ENCODE measurements at regions not wholly inside any gene's neighbourhood (a gene's known extent, or its start where the extent isn't known, plus 50 kb on each side); places are given as distances from the start of the nearest gene placed in this dataset.

- no peak overlapping the region for H3K4me2 ChIP-seq
- no peaks in the 10 kb centered on the region for H3K27me3 ChIP-seq (ENCODE audit: insufficient read depth, low read depth)
- H4K20me1 ChIP-seq (ENCODE audit: insufficient read depth) = no peaks in the 10 kb centered on the region
- H3K4me3 ChIP-seq = no peak overlapping the region
- H3F3A ChIP-seq (ENCODE audit: insufficient read depth, low read depth) = no peaks in the 10 kb centered on the region
- no peak for DNase-seq
- no peaks in the 10 kb centered on the region for H3K4me1 ChIP-seq (replicated peaks; ENCODE audit: insufficient read depth)
- TF ChIP-seq EZH2 (IDR thresholded peaks at IDR 0.05; ENCODE audit: low read depth) = no peak
- TF ChIP-seq CTCF (conservative IDR thresholded peaks at IDR 0.05) = no peak
- intact Hi-C loops (cut with micrococcal nuclease; ENCODE audit: unreplicated experiment) = no loop called here
- ChIA-PET CTCF (no interaction called here), POLR2A (ENCODE audit: unreplicated experiment) (no interaction called here)
- H3K79me2 ChIP-seq (ENCODE audit: low read depth) = no peaks in the 10 kb centered on the region
- no peak overlapping the region for H3K27ac ChIP-seq
- no peaks in the 10 kb centered on the region for H3K9me3 ChIP-seq (ENCODE audit: insufficient read depth, low read depth)
- H3K36me3 ChIP-seq (ENCODE audit: low read depth) = no peaks in the 10 kb centered on the region
- no TSS peak for BruUV-seq (replicated peaks)
- no peaks in the 10 kb centered on the region for H3K9me2 ChIP-seq (ENCODE audit: insufficient read depth)
- no peak overlapping the region for H2AFZ ChIP-seq
Measured at GRCh38 chr3:19052874-19053273, 95.4 kb upstream of the KCNH8 start.

DNA sequence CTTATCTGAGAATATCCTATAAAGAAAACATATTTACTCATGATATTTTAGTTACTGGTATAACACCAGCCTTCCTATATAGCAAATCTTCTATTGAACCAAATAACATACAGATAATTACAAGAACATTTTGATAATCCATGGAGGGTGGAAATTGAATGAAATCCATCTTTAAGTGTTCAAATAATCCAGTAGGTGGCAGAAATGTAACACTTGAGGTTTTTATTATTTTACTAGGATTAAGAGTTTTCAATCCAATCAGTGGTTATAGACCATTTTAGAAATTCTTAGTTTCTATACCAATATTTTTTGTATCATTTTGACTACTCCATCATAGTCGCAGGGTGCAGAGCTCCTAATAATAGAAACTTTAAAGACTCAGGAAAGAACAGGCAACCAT lies 101.9 kb upstream of the KCNH8 start:
- no peak overlapping the region for H3K4me3 ChIP-seq
- no peaks in the 10 kb centered on the region for H3K27me3 ChIP-seq (ENCODE audit: insufficient read depth, low read depth)
- H3K27ac ChIP-seq = no peak overlapping the region
- no peak for DNase-seq
- H3K9me2 ChIP-seq (ENCODE audit: insufficient read depth) = no peaks in the 10 kb centered on the region
- no peaks in the 10 kb centered on the region for H4K20me1 ChIP-seq (ENCODE audit: insufficient read depth)
- POLR2A ChIA-PET (ENCODE audit: unreplicated experiment) = no interaction called here
- no peaks in the 10 kb centered on the region for H3K4me1 ChIP-seq (replicated peaks; ENCODE audit: insufficient read depth)
- intact Hi-C loops (cut with micrococcal nuclease; ENCODE audit: unreplicated experiment) = loop anchor here (5.0 kb wide), 1 partner anchor 821 kb away; no protein-coding TSS in a partner anchor
- H3K4me2 ChIP-seq = no peak overlapping the region
- no peaks in the 10 kb centered on the region for H3K79me2 ChIP-seq (ENCODE audit: low read depth)
- no peaks in the 10 kb centered on the region for H3F3A ChIP-seq (ENCODE audit: insufficient read depth, low read depth)
- no TSS peak for BruUV-seq (replicated peaks)
- no peaks in the 10 kb centered on the region for H3K36me3 ChIP-seq (ENCODE audit: low read depth)
- peak; percentile 59; the same call in 1 of the 2 replicates for TF ChIP-seq CTCF (conservative IDR thresholded peaks at IDR 0.05)
- TF ChIP-seq EZH2 (IDR thresholded peaks at IDR 0.05; ENCODE audit: low read depth) = no peak
- CTCF ChIA-PET = no interaction called here
- no peaks in the 10 kb centered on the region for H3K9me3 ChIP-seq (ENCODE audit: insufficient read depth, low read depth)
- no peak overlapping the region for H2AFZ ChIP-seq

DNA sequence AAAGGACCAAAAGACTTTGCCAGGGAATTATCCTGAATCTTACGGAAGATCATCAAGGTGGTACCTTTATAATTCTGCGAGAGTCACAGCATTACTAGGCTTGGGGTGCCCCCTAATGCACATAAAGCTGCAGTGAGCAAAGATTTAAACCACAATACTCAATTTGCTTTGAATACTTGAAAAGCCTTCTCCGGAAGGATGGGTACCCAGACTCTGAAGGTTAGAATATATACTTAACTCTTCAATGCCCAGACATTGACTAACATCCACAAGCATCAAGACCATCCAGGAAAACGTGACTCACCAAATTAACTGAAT lies 117.8 kb upstream of the KCNH8 start:
- Histone ChIP-seq H3K9me2 (ENCODE audit: insufficient read depth) (no peaks in the 10 kb centered on the region), H2AFZ (no peak overlapping the region), H3K79me2 (ENCODE audit: low read depth) (no peaks in the 10 kb centered on the region), H3K4me1 (replicated peaks; ENCODE audit: insufficient read depth) (no peaks in the 10 kb centered on the region), H3K27me3 (ENCODE audit: insufficient read depth, low read depth) (no peaks in the 10 kb centered on the region), H3F3A (ENCODE audit: insufficient read depth, low read depth) (no peaks in the 10 kb centered on the region), H3K27ac (no peak overlapping the region), H3K4me3 (no peak overlapping the region), H3K4me2 (no peak overlapping the region), H4K20me1 (ENCODE audit: insufficient read depth) (no peaks in the 10 kb centered on the region), H3K36me3 (ENCODE audit: low read depth) (no peaks in the 10 kb centered on the region), H3K9me3 (ENCODE audit: insufficient read depth, low read depth) (0 out of 2 replicates have a peak, but pooled peaks cover 2% of the 10 kb centered on the region)
- no peak for DNase-seq
- CTCF ChIA-PET = no interaction called here
- intact Hi-C loops (cut with micrococcal nuclease; ENCODE audit: unreplicated experiment) = no loop called here
- no TSS peak for BruUV-seq (replicated peaks)
- TF ChIP-seq EZH2 (IDR thresholded peaks at IDR 0.05; ENCODE audit: low read depth) = no peak
- no peak for TF ChIP-seq CTCF (conservative IDR thresholded peaks at IDR 0.05)
- POLR2A ChIA-PET (ENCODE audit: unreplicated experiment) = no interaction called here
